GM19468 (cell line): ENCODE measurements at regions not wholly inside any gene's neighbourhood (a gene's known extent, or its start where the extent isn't known, plus 50 kb on each side); places are given as distances from the start of the nearest gene placed in this dataset.
"Not testable (repeated sequence)": the region's sequence is repeated elsewhere in the genome, so short reads cannot be mapped to it uniquely, and the experiment has no call there.

Experiments used
- ATAC-seq: cut with Tn5 transposase; IDR thresholded peaks from one replicate; pipeline ENCODE4 v1.9.1; 2021; ENCODE audit warnings: mild to moderate bottlenecking, moderate library complexity, moderate number of reproducible peaks; ENCODE audit not compliant: unreplicated experiment; ENCODE audit errors: extremely low read depth

- no peak for ATAC-seq
Observed at GRCh38 chr3:176378789-176379188, 818.5 kb downstream of the TBL1XR1 start.

GRCh38 chr3:176376531-176376930 lies 820.8 kb downstream of the TBL1XR1 start:
- no peak for ATAC-seq

- ATAC-seq = no peak
Observed at GRCh38 chr3:176375519-176375918, 821.8 kb downstream of the TBL1XR1 start.

- ATAC-seq = no peak
Observed at GRCh38 chr3:176362191-176362731, 835.0 kb downstream of the TBL1XR1 start.

GRCh38 chr3:176359211-176359610 lies 838.1 kb downstream of the TBL1XR1 start:
- ATAC-seq = no peak

GRCh38 chr3:176357891-176358290 lies 839.4 kb downstream of the TBL1XR1 start:
- ATAC-seq = no peak

- no peak for ATAC-seq
Observed at GRCh38 chr3:176354843-176355242, 842.4 kb downstream of the TBL1XR1 start.

- no peak for ATAC-seq
Observed at GRCh38 chr3:176352716-176353334, 844.5 kb downstream of the TBL1XR1 start.

- ATAC-seq = no peak
Observed at GRCh38 chr3:176351408-176351807, 845.9 kb downstream of the TBL1XR1 start.

- ATAC-seq = no peak
Observed at GRCh38 chr3:176349706-176350105, 847.6 kb downstream of the TBL1XR1 start.

GRCh38 chr3:176347424-176348146 lies 849.7 kb downstream of the TBL1XR1 start:
- no peak for ATAC-seq

- no peak for ATAC-seq
Observed at GRCh38 chr3:176341963-176342362, 855.3 kb downstream of the TBL1XR1 start.

GRCh38 chr3:176328666-176329065 lies 868.6 kb downstream of the TBL1XR1 start:
- ATAC-seq = no peak

GRCh38 chr3:176328198-176328597 lies 869.1 kb downstream of the TBL1XR1 start:
- no peak for ATAC-seq

GRCh38 chr3:176326894-176327490 lies 870.3 kb downstream of the TBL1XR1 start:
- ATAC-seq = not testable (repeated sequence)

GRCh38 chr3:176321532-176321931 lies 875.8 kb downstream of the TBL1XR1 start:
- ATAC-seq = not testable (repeated sequence)

- ATAC-seq = no peak
Observed at GRCh38 chr3:176321099-176321498, 876.2 kb downstream of the TBL1XR1 start.

GRCh38 chr3:176313426-176313825 lies 883.9 kb downstream of the TBL1XR1 start:
- no peak for ATAC-seq

GRCh38 chr3:176310641-176311040 lies 886.6 kb downstream of the TBL1XR1 start:
- no peak for ATAC-seq

GRCh38 chr3:176302271-176302670 lies 895.0 kb downstream of the TBL1XR1 start:
- no peak for ATAC-seq

- no peak for ATAC-seq
Observed at GRCh38 chr3:176296066-176296597, 901.1 kb downstream of the TBL1XR1 start.
